ENCODE measurements at regions not wholly inside any gene's neighbourhood (a gene's known extent, or its start where the extent isn't known, plus 50 kb on each side); places are given as distances from the start of the nearest gene placed in this dataset.

DNA sequence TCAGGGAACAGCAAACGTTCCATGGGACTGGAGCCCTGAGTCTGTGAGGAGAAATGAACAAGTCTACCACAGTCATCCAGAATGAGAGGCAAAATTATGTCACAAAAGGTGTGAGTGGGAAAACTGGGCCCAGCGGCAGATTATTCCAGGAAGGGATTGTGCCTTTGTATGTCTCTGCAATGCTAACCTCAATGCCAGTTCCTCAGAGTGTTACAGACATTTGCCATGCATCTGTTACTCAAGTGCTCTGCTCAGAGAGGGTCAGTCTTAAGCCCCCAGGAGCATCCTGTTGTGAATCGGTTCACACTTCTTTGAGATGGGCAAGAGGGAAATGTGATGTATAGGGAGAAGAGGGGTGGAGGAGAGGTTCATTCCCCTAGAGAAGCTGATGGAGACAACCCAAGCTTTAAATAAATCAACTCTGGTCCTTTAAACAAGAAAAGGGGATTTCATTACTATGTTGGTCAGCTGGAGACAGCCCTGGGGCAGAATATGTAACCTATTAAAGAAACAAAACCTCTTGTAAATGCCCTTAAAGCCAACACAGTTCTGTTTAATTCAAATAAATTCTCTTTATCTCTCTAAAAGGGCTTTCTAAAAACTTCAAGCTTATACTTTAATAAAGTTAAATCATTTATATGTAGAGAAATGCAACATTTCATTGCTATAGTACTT lies 85.9 kb upstream of the GRB10 start:
- H3K36me3 Mint-ChIP-seq (ENCODE audit: low read depth) = no peaks in the 10 kb centered on the region
- H3K4me3 Mint-ChIP-seq (ENCODE audit: unreplicated experiment) = no peak overlapping the region
- no peak for TF ChIP-seq CTCF (IDR thresholded peaks at IDR 0.05)
- H3K9me3 Mint-ChIP-seq (ENCODE audit: low read depth) = no peaks in the 10 kb centered on the region
- DNase-seq (ENCODE audit: low spot score) = no peak
- H3K27ac Mint-ChIP-seq (ENCODE audit: unreplicated experiment) = peak overlapping the region; percentile 90
- H3K27me3 Mint-ChIP-seq (ENCODE audit: low read depth) = no peaks in the 10 kb centered on the region
- H3K4me1 Mint-ChIP-seq (ENCODE audit: low read depth) = peaks cover 32% of the 10 kb centered on the region

DNA sequence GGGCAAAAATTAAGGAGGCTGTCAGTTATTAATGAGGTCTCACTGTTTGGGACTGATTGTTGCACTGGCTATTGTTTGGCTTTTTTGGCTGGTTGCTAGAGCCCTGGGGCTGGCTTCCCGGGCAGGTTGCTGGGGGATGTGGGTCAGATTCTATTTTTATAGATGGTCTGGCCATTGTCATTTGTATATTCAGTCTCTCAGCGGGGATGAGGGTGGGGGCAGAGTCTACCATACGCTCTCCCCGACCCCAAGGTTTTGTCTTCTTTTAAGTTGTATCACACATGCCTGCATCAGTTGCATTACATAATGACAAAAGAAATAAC lies 84.3 kb upstream of the GRB10 start:
- Mint-ChIP-seq H3K36me3 (ENCODE audit: low read depth) (no peaks in the 10 kb centered on the region), H3K4me1 (ENCODE audit: low read depth) (peaks cover 32% of the 10 kb centered on the region), H3K27me3 (ENCODE audit: low read depth) (no peaks in the 10 kb centered on the region), H3K4me3 (ENCODE audit: unreplicated experiment) (no peak overlapping the region), H3K9me3 (ENCODE audit: low read depth) (no peaks in the 10 kb centered on the region), H3K27ac (ENCODE audit: unreplicated experiment) (no peak overlapping the region)
- TF ChIP-seq CTCF (IDR thresholded peaks at IDR 0.05) = no peak
- DNase-seq (ENCODE audit: low spot score) = no peak

- H3K4me1 Mint-ChIP-seq (ENCODE audit: low read depth) = peaks cover 32% of the 10 kb centered on the region
- no peak for TF ChIP-seq CTCF (IDR thresholded peaks at IDR 0.05)
- H3K27me3 Mint-ChIP-seq (ENCODE audit: low read depth) = no peaks in the 10 kb centered on the region
- H3K36me3 Mint-ChIP-seq (ENCODE audit: low read depth) = no peaks in the 10 kb centered on the region
- no peak overlapping the region for H3K4me3 Mint-ChIP-seq (ENCODE audit: unreplicated experiment)
- H3K27ac Mint-ChIP-seq (ENCODE audit: unreplicated experiment) = no peak overlapping the region
- H3K9me3 Mint-ChIP-seq (ENCODE audit: low read depth) = no peaks in the 10 kb centered on the region
- no peak for DNase-seq (ENCODE audit: low spot score)
Measured at GRCh38 chr7:50866343-50867033, 83.8 kb upstream of the GRB10 start.

DNA sequence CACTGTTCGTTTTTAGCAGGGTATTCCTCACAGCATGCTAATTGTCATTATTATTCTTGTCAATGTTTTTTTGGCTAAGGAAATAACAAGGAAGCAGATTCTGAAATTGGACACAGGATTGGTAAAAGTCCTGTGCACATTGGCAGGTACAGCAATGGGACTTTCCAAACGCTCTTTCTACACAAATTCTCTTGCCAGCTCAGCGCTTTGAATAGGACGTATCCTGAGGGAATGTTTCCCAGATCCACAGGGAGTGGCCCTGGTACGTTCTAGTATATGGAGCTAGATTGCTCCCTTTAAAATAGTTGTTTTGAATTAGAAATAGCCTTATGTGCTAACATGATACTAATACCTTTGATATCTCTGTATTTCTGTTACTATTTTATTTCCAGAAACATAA lies 82.8 kb upstream of the GRB10 start:
- H3K4me1 Mint-ChIP-seq (ENCODE audit: low read depth) = peaks cover 23% of the 10 kb centered on the region

DNA sequence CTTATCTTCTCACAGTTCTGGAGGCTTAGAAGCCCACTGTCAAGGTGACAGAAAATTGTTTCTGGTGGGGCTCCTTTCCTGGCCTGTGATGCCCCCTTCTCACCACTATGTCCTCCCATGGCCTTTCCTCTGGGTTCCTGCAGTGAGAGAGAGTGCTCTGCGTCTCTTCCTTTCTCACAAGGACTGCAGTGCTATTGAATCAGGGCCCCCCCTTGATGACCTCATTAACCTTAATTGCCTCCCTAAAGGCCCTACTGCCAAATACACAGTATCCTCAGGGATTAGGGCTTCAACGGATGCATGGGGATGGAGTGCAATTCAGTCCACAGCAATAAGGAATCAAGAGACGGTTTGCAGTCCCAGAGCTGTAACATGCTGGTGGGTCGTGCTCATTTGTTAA lies 82.0 kb upstream of the GRB10 start:
- Mint-ChIP-seq H3K9me3 (ENCODE audit: low read depth) (no peaks in the 10 kb centered on the region), H3K27ac (ENCODE audit: unreplicated experiment) (no peak overlapping the region), H3K4me3 (ENCODE audit: unreplicated experiment) (no peak overlapping the region), H3K4me1 (ENCODE audit: low read depth) (peaks cover 17% of the 10 kb centered on the region), H3K36me3 (ENCODE audit: low read depth) (no peaks in the 10 kb centered on the region), H3K27me3 (ENCODE audit: low read depth) (no peaks in the 10 kb centered on the region)
- DNase-seq (ENCODE audit: low spot score) = no peak
- no peak for TF ChIP-seq CTCF (IDR thresholded peaks at IDR 0.05)

More for the DNA sequence above, 82.8 kb upstream of the GRB10 start:
- Mint-ChIP-seq H3K4me3 (ENCODE audit: unreplicated experiment) (no peak overlapping the region), H3K36me3 (ENCODE audit: low read depth) (no peaks in the 10 kb centered on the region), H3K9me3 (ENCODE audit: low read depth) (no peaks in the 10 kb centered on the region), H3K27ac (ENCODE audit: unreplicated experiment) (no peak overlapping the region), H3K27me3 (ENCODE audit: low read depth) (no peaks in the 10 kb centered on the region)
- no peak for TF ChIP-seq CTCF (IDR thresholded peaks at IDR 0.05)
- no peak for DNase-seq (ENCODE audit: low spot score)
